IMR-90 (cell line): ENCODE measurements at regions not wholly inside any gene's neighbourhood (a gene's known extent, or its start where the extent isn't known, plus 50 kb on each side); places are given as distances from the start of the nearest gene placed in this dataset.

Experiments
- ATAC-seq: fragments of 200-7000 bp; cut with Tn5 transposase; 2 replicates; pipeline ENCODE4 v1.9.1; 2020; ENCODE audit warnings: low read depth, mild to moderate bottlenecking, moderate library complexity
- BruUV-seq: library from RNA; stranded (reverse); fragments of 400-500 nt; replicated peaks from 2 replicates; lab custom pipeline; 2021; lab: Mats Ljungman, UMichigan
- CTCF ChIA-PET: fragments of 300-600 bp; formaldehyde crosslinking; extraction: SDS; loops from one replicate; lab custom pipeline; 2021; ENCODE audit warnings: antibody characterized with exemption; lab: Yijun Ruan, JAX
- POLR2A ChIA-PET: fragments of 300-600 bp; sonication (Branson Sonifier 250); formaldehyde crosslinking; loops from one replicate; lab custom pipeline; 2022; ENCODE audit warnings: antibody characterized with exemption; ENCODE audit not compliant: unreplicated experiment; lab: Charles Lee
- DNase-seq: peaks from one replicate; pipeline ENCODE4 v3.0.0; 2013
- H2AFZ ChIP-seq: replicated peaks from 2 replicates; pipeline ENCODE3; 2013; ENCODE audit warnings: low read length, mild to moderate bottlenecking; ENCODE audit not compliant: poor library complexity
- H2AK5ac ChIP-seq: 2 replicates; pipeline ENCODE4 v1.6.1; 2013; ENCODE audit warnings: low read depth, low read length, inconsistent platforms
- H2AK9ac ChIP-seq: replicated peaks from 2 replicates; pipeline ENCODE3; 2013; ENCODE audit warnings: mild to moderate bottlenecking, low read depth, low read length, moderate library complexity; ENCODE audit not compliant: poor library complexity
- H2BK120ac ChIP-seq: 2 replicates; pipeline ENCODE4 v1.6.1; 2013; ENCODE audit warnings: low read depth, low read length, inconsistent platforms
- H2BK15ac ChIP-seq: 3 replicates; pipeline ENCODE4 v1.6.1; 2013; ENCODE audit warnings: low read depth, low read length, inconsistent platforms
- H2BK20ac ChIP-seq: 2 replicates; pipeline ENCODE4 v1.6.1; 2013; ENCODE audit warnings: low read depth, mild to moderate bottlenecking, inconsistent platforms, low read length, moderate library complexity
- H2BK5ac ChIP-seq: 2 replicates; pipeline ENCODE4 v1.6.1; 2013; ENCODE audit warnings: mild to moderate bottlenecking, low read depth, low read length, inconsistent platforms; ENCODE audit not compliant: poor library complexity, severe bottlenecking
- H3K14ac ChIP-seq: replicated peaks from 2 replicates; pipeline ENCODE4 v1.6.1; 2013; ENCODE audit warnings: low read depth, low read length, inconsistent platforms
- H3K18ac ChIP-seq: 2 replicates; pipeline ENCODE4 v1.6.1; 2013; ENCODE audit warnings: low read depth, low read length, control low read depth
- H3K23ac ChIP-seq: 2 replicates; pipeline ENCODE4 v1.6.1; 2013; ENCODE audit warnings: low read depth, low read length, inconsistent platforms
- H3K27ac ChIP-seq: 2 replicates; pipeline ENCODE4 v1.5.1; 2013; ENCODE audit warnings: mild to moderate bottlenecking, control low read depth, low read length; ENCODE audit not compliant: insufficient read depth
- H3K27me3 ChIP-seq: 2 replicates; pipeline ENCODE4 v1.6.1; 2013; ENCODE audit warnings: low read length; ENCODE audit not compliant: control insufficient read depth, insufficient read depth
- H3K36me3 ChIP-seq: 2 replicates; pipeline ENCODE4 v1.6.1; 2013; ENCODE audit warnings: low read length, mixed read lengths; ENCODE audit not compliant: control insufficient read depth, insufficient read depth
- H3K4ac ChIP-seq: 2 replicates; pipeline ENCODE4 v1.6.1; 2013; ENCODE audit warnings: low read depth, low read length, inconsistent platforms
- H3K4me1 ChIP-seq: 2 replicates; pipeline ENCODE4 v1.6.1; 2013; ENCODE audit warnings: low read length, mixed read lengths; ENCODE audit not compliant: control insufficient read depth, insufficient read depth
- H3K4me2 ChIP-seq: 2 replicates; pipeline ENCODE4 v1.6.1; 2013; ENCODE audit warnings: low read depth, mild to moderate bottlenecking, control low read depth, low read length, moderate library complexity
- H3K4me3 ChIP-seq: 2 replicates; pipeline ENCODE4 v1.5.1; 2013; ENCODE audit warnings: low read depth, mild to moderate bottlenecking, control low read depth, low read length, moderate library complexity; ENCODE audit not compliant: insufficient read depth
- H3K56ac ChIP-seq: 2 replicates; pipeline ENCODE4 v1.6.1; 2013; ENCODE audit warnings: low read length, inconsistent platforms; ENCODE audit not compliant: insufficient read depth; ENCODE audit errors: extremely low read depth
- H3K79me1 ChIP-seq, 2 experiments: 2 replicates each; pipeline ENCODE4 v1.6.1; 2013; ENCODE audit warnings: low read length in 2 of 2, inconsistent platforms in 1 of 2, low read depth in 1 of 2
- H3K9ac ChIP-seq: 2 replicates; pipeline ENCODE4 v1.6.1; 2013; ENCODE audit warnings: low read depth, low read length, control low read depth
- H3K9me1 ChIP-seq: 2 replicates; pipeline ENCODE4 v1.6.1; 2013; ENCODE audit warnings: low read length, inconsistent platforms; ENCODE audit not compliant: insufficient read depth
- H3K9me3 ChIP-seq: 2 replicates; pipeline ENCODE4 v1.6.1; 2013; ENCODE audit warnings: low read length; ENCODE audit not compliant: control insufficient read depth, insufficient read depth
- H4K20me1 ChIP-seq: 2 replicates; pipeline ENCODE4 v1.6.1; 2013; ENCODE audit warnings: low read length, inconsistent platforms; ENCODE audit not compliant: insufficient read depth
- H4K5ac ChIP-seq: 2 replicates; pipeline ENCODE4 v1.6.1; 2013; ENCODE audit warnings: mild to moderate bottlenecking, low read depth, low read length, control low read depth
- H4K8ac ChIP-seq, 2 experiments: 2 replicates each; pipeline ENCODE4 v1.6.1; 2013; ENCODE audit warnings: low read depth in 2 of 2, low read length in 2 of 2, control low read depth in 1 of 2, inconsistent platforms in 1 of 2
- H4K91ac ChIP-seq: 2 replicates; pipeline ENCODE4 v1.6.1; 2013; ENCODE audit warnings: low read depth, low read length, inconsistent platforms; ENCODE audit not compliant: insufficient read depth
- BHLHE40 ChIP-seq: fragments of 150-350 bp; IDR thresholded peaks from 2 replicates; pipeline ENCODE4 v1.6.1; 2016; ENCODE audit warnings: mild to moderate bottlenecking, low read depth, low read length
- MAFK ChIP-seq: IDR thresholded peaks from 2 replicates; pipeline ENCODE4 v1.6.1; 2012; ENCODE audit warnings: low read depth, low read length, improper control_type of control experiment
- MAZ ChIP-seq: IDR thresholded peaks from 2 replicates; pipeline ENCODE4 v1.6.1; 2012; ENCODE audit warnings: low read depth, mild to moderate bottlenecking, low read length, improper control_type of control experiment, moderate library complexity, borderline replicate concordance
- NFE2L2 ChIP-seq: fragments of 150-350 bp; IDR thresholded peaks from 2 replicates; pipeline ENCODE4 v1.6.1; 2016; ENCODE audit warnings: low read depth, mild to moderate bottlenecking, low read length
- POLR2A ChIP-seq: IDR thresholded peaks from 2 replicates; pipeline ENCODE4 v1.6.1; 2012; ENCODE audit warnings: mild to moderate bottlenecking, low read depth, low read length
- RAD21 ChIP-seq: IDR thresholded peaks from 2 replicates; pipeline ENCODE4 v1.6.1; 2012; ENCODE audit warnings: low read length, improper control_type of control experiment
- RCOR1 ChIP-seq: IDR thresholded peaks from 2 replicates; pipeline ENCODE4 v1.6.1; 2012; ENCODE audit warnings: mild to moderate bottlenecking, low read length, improper control_type of control experiment; ENCODE audit not compliant: insufficient replicate concordance
- RFX5 ChIP-seq: IDR thresholded peaks from 2 replicates; pipeline ENCODE4 v1.8.0; 2012; ENCODE audit warnings: low read depth, mild to moderate bottlenecking, low read length, moderate library complexity
- WGBS, 2 experiments: methylation state at CpG; one replicate each; pipeline versions ENCODE4 v1.1.5 to v1.1.7; 2013; ENCODE audit warnings: missing lambda C conversion rate in 2 of 2; ENCODE audit not compliant: insufficient read length in 1 of 2; ENCODE audit errors: extremely low coverage in 2 of 2; 5-methylcytosine and 5-hydroxymethylcytosine counted together
- dilution Hi-C: fragments of 300-500 bp; cut with HindIII; formaldehyde crosslinking; loops from one replicate; pipeline ENCODE4 v1.14.3; 2018; ENCODE audit warnings: low sequenced_read_pairs; ENCODE audit not compliant: unreplicated experiment
- in situ Hi-C: fragments of 300-500 bp; cut with MboI; formaldehyde crosslinking; loops from 3 replicates; pipeline ENCODE4 v1.14.3; 2019; ENCODE audit warnings: low sequenced_read_pairs, inconsistent platforms, mixed read lengths
- intact Hi-C: fragments of 100-400 bp; cut with micrococcal nuclease; formaldehyde crosslinking; loops from 2 replicates; pipeline ENCODE4 v1.10.0; 2022
- TF ChIP-seq, protein P1 (sequence below): fragments of 150-350 bp; IDR thresholded peaks from 2 replicates; pipeline ENCODE4 v1.6.1; 2017; ENCODE audit warnings: mild to moderate bottlenecking, antibody characterized with exemption, low read length, low read depth

DNA sequence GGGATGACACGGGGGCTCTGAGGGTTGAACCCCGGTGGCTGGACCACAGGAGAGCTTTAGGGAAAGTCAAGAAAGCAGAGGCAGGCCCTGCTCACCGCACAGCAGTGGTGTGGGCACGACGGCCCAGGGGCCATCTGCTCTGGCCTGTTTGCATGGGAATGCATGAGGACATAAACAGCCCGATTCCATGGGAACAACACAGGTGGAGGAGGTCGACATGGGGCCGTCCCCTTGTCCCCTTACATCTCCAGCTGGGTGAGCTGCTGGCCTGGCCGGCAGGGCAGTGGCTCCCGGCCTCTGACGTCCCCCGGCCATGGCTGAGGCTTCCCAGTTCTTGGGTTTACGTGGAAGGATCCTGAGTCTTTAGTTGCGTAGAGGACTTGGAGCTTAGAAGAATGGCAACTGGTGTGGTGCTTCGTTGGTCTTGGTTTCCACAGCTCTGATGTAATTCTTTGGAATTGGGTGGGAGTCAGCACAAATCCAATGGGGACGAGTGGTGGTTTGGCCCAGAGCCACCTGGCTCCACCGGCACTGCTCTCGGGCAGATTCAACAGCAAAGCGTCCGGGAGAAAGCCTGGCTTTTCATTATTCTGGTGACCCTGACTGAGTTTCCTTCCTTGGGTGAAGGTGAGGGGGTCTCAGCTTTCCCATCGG is 98.3 kb upstream of the HDAC4 start:
- BruUV-seq, result no TSS peak
- in situ Hi-C loops, result no loop called here

More for the DNA sequence above, 98.3 kb upstream of the HDAC4 start:
- no peaks in the 10 kb centered on the region for H3K36me3 ChIP-seq
- no peak overlapping the region for H3K14ac ChIP-seq
- no peak overlapping the region for H3K23ac ChIP-seq
- no peak overlapping the region for H4K5ac ChIP-seq
- no peaks in the 10 kb centered on the region for H4K20me1 ChIP-seq
- no peak overlapping the region for H3K4ac ChIP-seq
- ChIA-PET POLR2A (no interaction called here), CTCF (no interaction called here)
- intact Hi-C loops (no loop called here), dilution Hi-C loops (no loop called here)
- no peaks in the 10 kb centered on the region for H3K9me1 ChIP-seq
- H3K27me3 ChIP-seq, result no peaks in the 10 kb centered on the region; the same call in 1 of the 2 replicates
- TF ChIP-seq, protein P1, sequence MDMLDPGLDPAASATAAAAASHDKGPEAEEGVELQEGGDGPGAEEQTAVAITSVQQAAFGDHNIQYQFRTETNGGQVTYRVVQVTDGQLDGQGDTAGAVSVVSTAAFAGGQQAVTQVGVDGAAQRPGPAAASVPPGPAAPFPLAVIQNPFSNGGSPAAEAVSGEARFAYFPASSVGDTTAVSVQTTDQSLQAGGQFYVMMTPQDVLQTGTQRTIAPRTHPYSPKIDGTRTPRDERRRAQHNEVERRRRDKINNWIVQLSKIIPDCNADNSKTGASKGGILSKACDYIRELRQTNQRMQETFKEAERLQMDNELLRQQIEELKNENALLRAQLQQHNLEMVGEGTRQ, result no peak
- no peak for TF ChIP-seq RCOR1
- no peak for TF ChIP-seq RFX5
- no peak for TF ChIP-seq MAZ
- no peak for TF ChIP-seq MAFK
- no peak for TF ChIP-seq POLR2A
- no peak for TF ChIP-seq BHLHE40
- TF ChIP-seq NFE2L2, result no peak
- no peak for TF ChIP-seq RAD21
- no peak overlapping the region for H3K56ac ChIP-seq
- no peak overlapping the region for H3K4me3 ChIP-seq
- H2BK5ac ChIP-seq, result no peak overlapping the region
- no peak overlapping the region for H3K9ac ChIP-seq
- H2BK20ac ChIP-seq, result no peak overlapping the region
- H3K18ac ChIP-seq, result no peak overlapping the region
- no peak overlapping the region for H3K27ac ChIP-seq
- DNase-seq, result no peak
- H2BK15ac ChIP-seq, result no peak overlapping the region
- no peak for ATAC-seq
- no peak overlapping the region for H4K8ac ChIP-seq
- WGBS, 2 experiments, result 93% methylated on average over 3 of the region's 21 CpGs; no CpG with 5 or more reads in 1 of the 2 experiments
- H3K4me2 ChIP-seq, result no peak overlapping the region
- no peak overlapping the region for H2AFZ ChIP-seq
- peaks cover 8% of the 10 kb centered on the region for H3K9me3 ChIP-seq
- no peak overlapping the region for H2AK5ac ChIP-seq
- no peak overlapping the region for H2AK9ac ChIP-seq
- no peaks in the 10 kb centered on the region for H3K4me1 ChIP-seq
- no peak overlapping the region for H4K91ac ChIP-seq
- H3K79me1 ChIP-seq, result no peaks in the 10 kb centered on the region
- H2BK120ac ChIP-seq, result no peak overlapping the region
